Peyer's patch (tissue), 4 donors: ENCODE measurements at regions not wholly inside any gene's neighbourhood (a gene's known extent, or its start where the extent isn't known, plus 50 kb on each side); places are given as distances from the start of the nearest gene placed in this dataset.

Experiments used
- POLR2A ChIP-seq, 2 donors: fragments of 450-650 bp; IDR thresholded peaks; one replicate each; pipeline ENCODE4 v1.5.1; 2017; ENCODE audit warnings: antibody characterized with exemption in 2 of 2, mild to moderate bottlenecking in 2 of 2, moderate library complexity in 2 of 2
- TF ChIP-seq, protein P1 (sequence below), 6 experiments: fragments of 450-650 bp in 4 of 6; fragments of 200-600 bp in 2 of 6; sonication (generic) in 1 of 6; IDR thresholded peaks; one replicate each; pipeline ENCODE4 v1.5.1; 2017 to 2019; ENCODE audit warnings: antibody characterized with exemption in 6 of 6, mild to moderate bottlenecking in 3 of 6, moderate library complexity in 1 of 6

DNA sequence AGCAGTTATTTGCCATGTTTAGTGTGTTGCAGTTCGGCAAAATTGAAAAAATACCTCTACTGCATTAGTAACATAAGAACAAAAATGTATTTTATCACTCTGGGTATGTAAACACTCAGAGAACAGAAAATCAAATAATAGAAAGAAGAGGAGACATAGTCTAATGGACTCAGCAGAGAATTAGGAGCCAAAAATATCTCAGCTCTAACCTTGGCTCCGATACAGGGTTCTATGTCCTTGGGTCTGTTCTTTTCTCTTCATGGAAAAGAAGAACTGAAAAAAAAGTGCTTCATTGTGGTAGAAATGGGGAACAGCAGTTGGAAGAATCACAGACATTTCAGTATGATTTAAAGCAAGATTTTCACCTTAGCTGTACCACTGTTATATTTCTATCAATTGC lies 240.5 kb upstream of the CXXC4 start:
- TF ChIP-seq, protein P1, sequence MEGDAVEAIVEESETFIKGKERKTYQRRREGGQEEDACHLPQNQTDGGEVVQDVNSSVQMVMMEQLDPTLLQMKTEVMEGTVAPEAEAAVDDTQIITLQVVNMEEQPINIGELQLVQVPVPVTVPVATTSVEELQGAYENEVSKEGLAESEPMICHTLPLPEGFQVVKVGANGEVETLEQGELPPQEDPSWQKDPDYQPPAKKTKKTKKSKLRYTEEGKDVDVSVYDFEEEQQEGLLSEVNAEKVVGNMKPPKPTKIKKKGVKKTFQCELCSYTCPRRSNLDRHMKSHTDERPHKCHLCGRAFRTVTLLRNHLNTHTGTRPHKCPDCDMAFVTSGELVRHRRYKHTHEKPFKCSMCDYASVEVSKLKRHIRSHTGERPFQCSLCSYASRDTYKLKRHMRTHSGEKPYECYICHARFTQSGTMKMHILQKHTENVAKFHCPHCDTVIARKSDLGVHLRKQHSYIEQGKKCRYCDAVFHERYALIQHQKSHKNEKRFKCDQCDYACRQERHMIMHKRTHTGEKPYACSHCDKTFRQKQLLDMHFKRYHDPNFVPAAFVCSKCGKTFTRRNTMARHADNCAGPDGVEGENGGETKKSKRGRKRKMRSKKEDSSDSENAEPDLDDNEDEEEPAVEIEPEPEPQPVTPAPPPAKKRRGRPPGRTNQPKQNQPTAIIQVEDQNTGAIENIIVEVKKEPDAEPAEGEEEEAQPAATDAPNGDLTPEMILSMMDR (IDR thresholded peaks at IDR 0.05), result no peak
- no peak for TF ChIP-seq POLR2A (IDR thresholded peaks at IDR 0.05)
